GM12801 (cell line): ENCODE measurements at regions not wholly inside any gene's neighbourhood (a gene's known extent, or its start where the extent isn't known, plus 50 kb on each side); places are given as distances from the start of the nearest gene placed in this dataset.

ENCODE experiments used
- TF ChIP-seq, protein P1 (sequence below): IDR thresholded peaks from one replicate; pipeline ENCODE4 v1.5.1; 2011; ENCODE audit warnings: control low read depth; ENCODE audit not compliant: insufficient read length; ENCODE audit errors: extremely low read depth

DNA sequence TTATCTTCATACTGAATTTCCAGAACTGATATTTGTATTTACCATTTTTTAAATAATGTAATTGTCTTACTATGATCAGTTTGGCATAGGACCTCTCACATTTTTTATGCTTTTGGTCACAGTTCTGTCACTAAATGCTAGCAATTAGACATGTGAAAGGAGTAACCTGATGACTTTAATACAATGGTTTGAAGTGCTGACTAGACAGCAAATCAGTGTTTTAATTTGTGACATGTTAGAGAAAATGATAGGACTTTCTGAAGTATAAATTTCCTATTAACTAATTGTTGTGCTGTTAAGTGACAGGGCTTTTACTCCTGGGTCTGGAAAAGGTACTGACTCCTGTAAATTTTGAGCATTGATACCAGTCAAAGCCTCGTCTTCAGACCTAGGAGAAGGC lies 117.5 kb downstream of the ZNF330 start:
- TF ChIP-seq, protein P1, sequence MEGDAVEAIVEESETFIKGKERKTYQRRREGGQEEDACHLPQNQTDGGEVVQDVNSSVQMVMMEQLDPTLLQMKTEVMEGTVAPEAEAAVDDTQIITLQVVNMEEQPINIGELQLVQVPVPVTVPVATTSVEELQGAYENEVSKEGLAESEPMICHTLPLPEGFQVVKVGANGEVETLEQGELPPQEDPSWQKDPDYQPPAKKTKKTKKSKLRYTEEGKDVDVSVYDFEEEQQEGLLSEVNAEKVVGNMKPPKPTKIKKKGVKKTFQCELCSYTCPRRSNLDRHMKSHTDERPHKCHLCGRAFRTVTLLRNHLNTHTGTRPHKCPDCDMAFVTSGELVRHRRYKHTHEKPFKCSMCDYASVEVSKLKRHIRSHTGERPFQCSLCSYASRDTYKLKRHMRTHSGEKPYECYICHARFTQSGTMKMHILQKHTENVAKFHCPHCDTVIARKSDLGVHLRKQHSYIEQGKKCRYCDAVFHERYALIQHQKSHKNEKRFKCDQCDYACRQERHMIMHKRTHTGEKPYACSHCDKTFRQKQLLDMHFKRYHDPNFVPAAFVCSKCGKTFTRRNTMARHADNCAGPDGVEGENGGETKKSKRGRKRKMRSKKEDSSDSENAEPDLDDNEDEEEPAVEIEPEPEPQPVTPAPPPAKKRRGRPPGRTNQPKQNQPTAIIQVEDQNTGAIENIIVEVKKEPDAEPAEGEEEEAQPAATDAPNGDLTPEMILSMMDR, result no peak

DNA sequence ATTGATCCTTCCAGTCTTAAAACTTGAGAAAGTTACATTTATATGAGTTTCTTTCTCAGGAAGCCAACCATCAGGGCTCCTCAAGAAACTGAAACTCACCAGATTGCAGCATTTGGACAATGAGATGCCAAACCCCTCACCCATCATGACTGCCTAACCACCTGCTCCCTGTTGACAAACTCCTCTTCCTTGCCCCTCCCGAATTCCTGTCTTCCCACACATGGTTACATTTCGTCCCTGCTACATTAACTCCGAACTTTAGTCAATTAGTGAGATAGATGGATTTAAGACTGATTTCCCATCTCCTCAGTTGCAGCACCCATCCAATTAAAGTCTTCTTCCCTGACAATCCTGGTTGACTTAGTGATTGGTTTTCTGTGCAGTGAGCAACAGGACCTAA lies 118.7 kb downstream of the ZNF330 start:
- TF ChIP-seq, protein P1, result no peak

DNA sequence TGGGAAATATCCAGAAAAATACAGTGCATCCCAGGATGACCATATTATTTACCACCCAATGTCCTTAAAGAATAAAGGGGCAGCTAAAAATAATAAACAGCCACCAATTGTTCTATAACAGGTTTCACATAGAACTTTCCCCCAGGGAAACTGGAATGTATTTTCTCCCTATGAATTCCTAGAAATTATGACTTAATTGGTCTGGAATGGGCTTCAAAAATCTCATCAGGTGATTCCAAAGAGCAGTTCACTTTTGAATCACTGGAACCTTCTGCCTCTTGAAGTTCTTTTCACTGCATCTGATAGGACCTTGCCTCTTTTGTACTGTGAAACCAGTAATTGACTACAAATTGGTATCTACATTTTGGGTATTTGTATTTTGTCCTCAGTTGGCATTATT lies 119.3 kb downstream of the ZNF330 start:
- TF ChIP-seq, protein P1, result no peak

DNA sequence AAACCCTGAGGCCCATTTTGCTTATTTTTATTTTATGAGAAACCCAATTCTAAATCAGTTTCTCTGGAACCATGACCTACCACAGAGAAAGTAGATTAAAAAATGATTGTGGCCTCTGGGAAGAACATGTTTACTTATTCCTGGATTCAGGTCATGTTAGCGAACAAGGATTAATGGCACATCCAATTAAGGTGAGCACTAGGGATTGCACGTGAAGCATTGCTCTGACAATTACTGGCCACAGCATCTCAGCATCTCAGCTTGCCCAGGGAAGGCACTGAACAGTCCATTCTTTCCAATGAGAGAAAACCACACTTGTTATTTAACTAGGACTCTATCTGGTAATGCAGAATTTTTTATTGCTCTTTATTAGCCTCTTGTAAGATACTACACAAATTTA lies 119.8 kb downstream of the ZNF330 start:
- TF ChIP-seq, protein P1, result no peak

DNA sequence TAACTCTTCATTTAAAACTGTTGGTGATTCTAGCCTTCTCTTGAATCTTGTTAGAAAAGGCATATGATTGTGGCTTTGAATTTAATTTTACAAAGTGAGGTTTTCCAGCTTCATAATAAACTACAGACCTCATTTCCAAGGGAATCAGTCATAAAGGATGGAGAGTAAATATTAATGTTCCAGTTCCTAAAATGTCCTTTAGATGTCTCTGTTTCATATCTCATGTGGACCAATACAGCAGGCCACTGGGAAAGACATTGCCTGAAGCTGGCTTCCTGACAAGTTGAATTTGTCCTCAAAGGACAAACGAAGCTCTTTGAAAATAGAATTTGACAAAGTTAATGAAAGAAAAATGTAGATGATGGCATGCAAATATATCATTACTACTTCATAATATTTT lies 125.4 kb downstream of the ZNF330 start:
- TF ChIP-seq, protein P1, result no peak

DNA sequence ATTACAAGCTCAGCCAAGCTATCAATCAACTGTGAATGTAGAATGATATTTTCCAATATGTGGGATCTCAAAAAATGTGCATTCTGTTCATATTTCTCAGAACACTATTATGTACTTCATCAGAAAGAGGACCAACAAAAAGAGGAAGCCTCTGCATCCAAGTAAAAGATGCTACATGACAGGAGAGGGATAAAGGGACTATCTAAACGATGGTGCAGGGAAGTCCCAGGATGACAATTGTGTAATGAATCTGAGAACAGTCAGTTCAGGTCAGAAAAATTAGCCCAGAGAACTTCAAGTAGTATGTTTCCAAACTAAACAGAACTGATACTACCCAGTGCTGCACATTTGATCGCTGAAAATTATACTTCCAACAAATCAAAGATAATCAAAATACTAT lies 127.0 kb downstream of the ZNF330 start:
- TF ChIP-seq, protein P1, result no peak

DNA sequence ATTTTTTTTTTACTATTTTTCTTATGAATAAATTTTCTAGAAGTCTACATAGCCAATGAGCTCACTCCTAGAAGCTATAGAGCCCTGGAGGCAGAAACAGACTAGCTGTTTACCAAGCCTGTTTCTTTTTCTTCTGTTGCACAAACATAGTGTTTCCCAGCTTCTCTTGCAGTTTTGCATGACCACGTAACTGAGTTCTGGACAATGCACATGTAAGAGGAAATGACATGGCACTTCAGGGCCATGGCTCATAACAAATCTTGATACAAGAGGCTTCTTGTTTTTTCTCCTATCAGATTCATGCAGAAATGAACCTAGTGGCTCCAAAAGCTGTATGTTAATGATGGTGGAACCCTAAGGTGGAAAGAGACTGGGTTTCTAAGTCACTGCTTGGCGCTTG lies 127.4 kb downstream of the ZNF330 start:
- TF ChIP-seq, protein P1, result no peak

DNA sequence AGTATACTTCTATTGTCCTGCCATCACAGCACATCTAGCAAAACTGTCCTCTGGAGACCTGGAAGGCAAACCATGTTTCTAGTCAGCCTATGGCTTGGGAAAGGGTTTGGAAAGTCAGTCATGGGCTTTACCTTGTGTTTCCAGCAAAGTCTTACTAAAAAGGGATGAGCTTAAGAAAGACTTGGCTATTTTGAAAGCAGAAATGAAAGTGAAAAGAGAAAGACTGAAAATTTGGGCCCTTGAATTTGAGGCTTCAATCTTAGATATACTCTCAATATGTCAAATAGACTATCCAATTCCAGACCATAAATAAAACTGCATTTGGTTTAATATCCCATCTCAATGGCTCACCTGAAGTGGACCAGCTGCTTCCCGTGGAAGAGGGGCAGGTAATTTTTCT lies 127.9 kb downstream of the ZNF330 start:
- TF ChIP-seq, protein P1, result no peak
